ENCODE measurements at regions not wholly inside any gene's neighbourhood (a gene's known extent, or its start where the extent isn't known, plus 50 kb on each side); places are given as distances from the start of the nearest gene placed in this dataset.

DNA sequence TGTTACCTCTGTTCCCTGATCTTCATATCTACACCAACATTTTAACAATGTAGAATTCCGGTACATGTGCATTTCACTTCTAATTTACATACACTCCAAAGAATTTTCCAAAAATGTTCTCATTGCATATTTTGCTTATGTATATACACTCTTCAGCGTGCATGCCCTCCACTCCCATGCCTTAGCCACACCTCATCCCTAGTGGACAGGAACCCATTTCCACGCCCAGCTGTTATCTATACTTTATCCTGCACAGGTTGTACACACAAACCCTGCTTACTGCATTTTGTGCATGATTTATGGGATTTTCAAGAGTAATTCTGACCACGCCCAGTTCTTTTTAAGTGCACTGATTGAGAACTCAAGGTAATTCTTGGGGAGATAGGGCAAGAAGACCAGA lies 102.4 kb downstream of the TFAP2C start:
- TF ChIP-seq, protein P1, sequence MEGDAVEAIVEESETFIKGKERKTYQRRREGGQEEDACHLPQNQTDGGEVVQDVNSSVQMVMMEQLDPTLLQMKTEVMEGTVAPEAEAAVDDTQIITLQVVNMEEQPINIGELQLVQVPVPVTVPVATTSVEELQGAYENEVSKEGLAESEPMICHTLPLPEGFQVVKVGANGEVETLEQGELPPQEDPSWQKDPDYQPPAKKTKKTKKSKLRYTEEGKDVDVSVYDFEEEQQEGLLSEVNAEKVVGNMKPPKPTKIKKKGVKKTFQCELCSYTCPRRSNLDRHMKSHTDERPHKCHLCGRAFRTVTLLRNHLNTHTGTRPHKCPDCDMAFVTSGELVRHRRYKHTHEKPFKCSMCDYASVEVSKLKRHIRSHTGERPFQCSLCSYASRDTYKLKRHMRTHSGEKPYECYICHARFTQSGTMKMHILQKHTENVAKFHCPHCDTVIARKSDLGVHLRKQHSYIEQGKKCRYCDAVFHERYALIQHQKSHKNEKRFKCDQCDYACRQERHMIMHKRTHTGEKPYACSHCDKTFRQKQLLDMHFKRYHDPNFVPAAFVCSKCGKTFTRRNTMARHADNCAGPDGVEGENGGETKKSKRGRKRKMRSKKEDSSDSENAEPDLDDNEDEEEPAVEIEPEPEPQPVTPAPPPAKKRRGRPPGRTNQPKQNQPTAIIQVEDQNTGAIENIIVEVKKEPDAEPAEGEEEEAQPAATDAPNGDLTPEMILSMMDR (IDR thresholded peaks at IDR 0.05; ENCODE audit: low read depth, low read length) = no peak
- TF ChIP-seq EZH2phosphoT487 (IDR thresholded peaks at IDR 0.05; ENCODE audit: low read depth) = no peak
